H1 (cell line): ENCODE measurements at regions not wholly inside any gene's neighbourhood (a gene's known extent, or its start where the extent isn't known, plus 50 kb on each side); places are given as distances from the start of the nearest gene placed in this dataset.

Experiments used
- CTCF ChIA-PET: fragments of 300-600 bp; sonication (Branson Sonifier 250); formaldehyde crosslinking; loops from one replicate; lab custom pipeline; 2021; ENCODE audit not compliant: partially characterized antibody; lab: Charles Lee
- POLR2A ChIA-PET: fragments of 300-600 bp; sonication (Branson Sonifier 250); formaldehyde crosslinking; loops from one replicate; lab custom pipeline; 2021; ENCODE audit warnings: inconsistent platforms; ENCODE audit not compliant: partially characterized antibody; lab: Charles Lee
- DNase-seq, 2 experiments: peaks; one replicate each; pipeline versions ENCODE4 v3.0.0 to v3.0.0-alpha.2; 2010 to 2022; ENCODE audit warnings: low spot score in 2 of 2, low read depth in 1 of 2, mixed read lengths in 1 of 2
- FAIRE-seq: peaks from 2 replicates; lab custom pipeline; 2011; peaks lifted over from hg19 to GRCh38; lab: Jason Lieb, UNC
- H2AFZ ChIP-seq: 2 replicates; pipeline ENCODE4 v1.8.1; 2012; ENCODE audit warnings: low read length, inconsistent platforms
- H2AK5ac ChIP-seq: 2 replicates; pipeline ENCODE4 v1.6.1; 2013; ENCODE audit warnings: low read depth, low read length
- H2BK120ac ChIP-seq: replicated peaks from 2 replicates; pipeline ENCODE3; 2013; ENCODE audit warnings: low read depth, low read length, inconsistent platforms
- H2BK12ac ChIP-seq: 2 replicates; pipeline ENCODE4 v1.6.1; 2013; ENCODE audit warnings: low read depth, low read length
- H2BK15ac ChIP-seq: 2 replicates; pipeline ENCODE4 v1.6.1; 2013; ENCODE audit warnings: low read length
- H2BK20ac ChIP-seq: 2 replicates; pipeline ENCODE4 v1.6.1; 2013; ENCODE audit warnings: low read length
- H2BK5ac ChIP-seq: 2 replicates; pipeline ENCODE4 v1.6.1; 2013; ENCODE audit warnings: low read depth, low read length
- H3K14ac ChIP-seq: 2 replicates; pipeline ENCODE4 v1.6.1; 2013; ENCODE audit warnings: inconsistent platforms; ENCODE audit not compliant: insufficient read length
- H3K18ac ChIP-seq: 2 replicates; pipeline ENCODE4 v1.6.1; 2013; ENCODE audit warnings: low read length; ENCODE audit errors: extremely low read depth
- H3K23ac ChIP-seq: 2 replicates; pipeline ENCODE4 v1.6.1; 2013; ENCODE audit warnings: inconsistent platforms; ENCODE audit not compliant: insufficient read length
- H3K23me2 ChIP-seq: 2 replicates; pipeline ENCODE4 v1.6.1; 2013; ENCODE audit warnings: low read depth, low read length
- H3K27ac ChIP-seq: 2 replicates; pipeline ENCODE4 v1.6.1; 2011; ENCODE audit warnings: low read depth, low read length, inconsistent platforms
- H3K27me3 ChIP-seq, 4 experiments: replicated peaks in 1 of 4; 1 replicate in 1 of 4; 2 replicates in 3 of 4; pipeline versions ENCODE4 v1.6.1 to v1.8.1; 2011 to 2013; ENCODE audit warnings: low read length in 3 of 4, mild to moderate bottlenecking in 3 of 4, inconsistent platforms in 2 of 4, mixed read lengths in 2 of 4, moderate library complexity in 1 of 4; ENCODE audit not compliant: control insufficient read depth in 3 of 4, insufficient read depth in 3 of 4; ENCODE audit errors: extremely low read depth in 1 of 4
- H3K36me3 ChIP-seq, 4 experiments: 2 replicates each; pipeline versions ENCODE4 v1.6.1 to v1.8.1; 2011 to 2013; ENCODE audit warnings: mild to moderate bottlenecking in 4 of 4, low read length in 3 of 4, moderate library complexity in 2 of 4, control low read depth in 1 of 4, inconsistent platforms in 1 of 4; ENCODE audit not compliant: insufficient read depth in 4 of 4, control insufficient read depth in 2 of 4
- H3K4ac ChIP-seq: replicated peaks from 2 replicates; pipeline ENCODE3; 2013; ENCODE audit warnings: low read length, low read depth, mixed read lengths, inconsistent platforms; ENCODE audit not compliant: insufficient read length
- H3K4me1 ChIP-seq, 4 experiments: replicated peaks in 1 of 4; 1 replicate in 1 of 4; 2 replicates in 3 of 4; pipeline versions ENCODE4 v1.6.1 to v1.8.1; 2011 to 2013; ENCODE audit warnings: low read length in 3 of 4, inconsistent platforms in 2 of 4, mixed read lengths in 1 of 4; ENCODE audit not compliant: insufficient read depth in 4 of 4, control insufficient read depth in 3 of 4
- H3K4me2 ChIP-seq, 2 experiments: 2 replicates each; pipeline versions ENCODE4 v1.6.1 to v1.8.1; 2011 to 2013; ENCODE audit warnings: low read depth in 2 of 2, low read length in 2 of 2, control low read depth in 1 of 2, inconsistent platforms in 1 of 2, mild to moderate bottlenecking in 1 of 2; ENCODE audit not compliant: insufficient read depth in 1 of 2
- H3K4me3 ChIP-seq, 4 experiments: fragments of 200-600, 300-600 bp in 1 of 4; sonication (generic), shearing (Covaris generic), sonication (Bioruptor Twin) in 1 of 4; 2 replicates each; pipeline versions ENCODE4 v1.5.1 to v1.8.1; 2011 to 2016; ENCODE audit warnings: low read length in 4 of 4, low read depth in 3 of 4, control low read depth in 2 of 4, inconsistent platforms in 2 of 4, mild to moderate bottlenecking in 2 of 4, mixed read lengths in 1 of 4, moderate library complexity in 1 of 4; ENCODE audit not compliant: insufficient read depth in 2 of 4; ENCODE audit errors: extremely low read depth in 1 of 4
- H3K56ac ChIP-seq: replicated peaks from 2 replicates; pipeline ENCODE3; 2013; ENCODE audit warnings: low read depth, mild to moderate bottlenecking, mixed read lengths, low read length, inconsistent platforms; ENCODE audit not compliant: insufficient read length
- H3K79me1 ChIP-seq: 2 replicates; pipeline ENCODE4 v1.6.1; 2013; ENCODE audit warnings: low read depth, low read length, control low read depth
- H3K79me2 ChIP-seq, 2 experiments: 2 replicates each; pipeline versions ENCODE4 v1.6.1 to v1.8.1; 2012 to 2013; ENCODE audit warnings: low read length in 2 of 2, mild to moderate bottlenecking in 2 of 2, inconsistent platforms in 1 of 2; ENCODE audit not compliant: insufficient read depth in 2 of 2, control insufficient read depth in 1 of 2
- H3K9ac ChIP-seq, 4 experiments: replicated peaks in 1 of 4; 1 replicate in 1 of 4; 2 replicates in 3 of 4; pipeline versions ENCODE4 v1.6.1 to v1.8.1; 2011 to 2013; ENCODE audit warnings: low read depth in 3 of 4, low read length in 3 of 4, control low read depth in 2 of 4, mild to moderate bottlenecking in 2 of 4, moderate library complexity in 2 of 4, inconsistent platforms in 1 of 4; ENCODE audit errors: extremely low read depth in 1 of 4
- H3K9me3 ChIP-seq, 2 experiments: 2 replicates each; pipeline versions ENCODE4 v1.6.1 to v1.8.1; 2012 to 2013; ENCODE audit warnings: mild to moderate bottlenecking in 2 of 2, moderate library complexity in 2 of 2, control low read depth in 1 of 2, inconsistent platforms in 1 of 2, low read depth in 1 of 2, low read length in 1 of 2, mixed read lengths in 1 of 2; ENCODE audit not compliant: insufficient read depth in 2 of 2
- H4K20me1 ChIP-seq, 2 experiments: replicated peaks in 1 of 2; 2 replicates each; pipeline versions ENCODE3 to v1.8.1; 2011 to 2013; ENCODE audit warnings: inconsistent platforms in 2 of 2, low read length in 2 of 2, mild to moderate bottlenecking in 1 of 2; ENCODE audit not compliant: insufficient read depth in 2 of 2, control insufficient read depth in 1 of 2
- H4K5ac ChIP-seq: 2 replicates; pipeline ENCODE4 v1.6.1; 2013; ENCODE audit warnings: low read length, low read depth, mixed read lengths, inconsistent platforms; ENCODE audit not compliant: insufficient read length
- H4K8ac ChIP-seq: 2 replicates; pipeline ENCODE4 v1.8.0; 2013; ENCODE audit warnings: mild to moderate bottlenecking, moderate library complexity, low read length, inconsistent platforms; ENCODE audit not compliant: insufficient read depth; ENCODE audit errors: extremely low read depth
- H4K91ac ChIP-seq: replicated peaks from 2 replicates; pipeline ENCODE3; 2013; ENCODE audit warnings: low read length, mixed read lengths, inconsistent platforms; ENCODE audit not compliant: insufficient read length
- MAFK ChIP-seq: IDR thresholded peaks from 2 replicates; pipeline ENCODE4 v1.6.1; 2012; ENCODE audit warnings: low read depth, mild to moderate bottlenecking, improper control_type of control experiment, low read length
- RBBP5 ChIP-seq: IDR thresholded peaks from 2 replicates; pipeline ENCODE4 v1.7.1; 2012; ENCODE audit warnings: low read depth, mild to moderate bottlenecking, inconsistent platforms, low read length, moderate library complexity, borderline replicate concordance
- WGBS, 2 experiments: shearing (Covaris generic) in 1 of 2; methylation state at CpG; one replicate each; pipeline versions ENCODE4 v1.1.6 to v1.1.7; 2013 to 2015; ENCODE audit warnings: low lambda C conversion rate in 2 of 2, mixed read lengths in 2 of 2, inconsistent platforms in 1 of 2, low coverage in 1 of 2, missing lambda C conversion rate in 1 of 2; ENCODE audit not compliant: insufficient replicate concordance in 2 of 2, insufficient coverage in 1 of 2, insufficient read length in 1 of 2; ENCODE audit errors: extremely low coverage in 1 of 2, missing lambda C conversion rate in 1 of 2; 5-methylcytosine and 5-hydroxymethylcytosine counted together

GRCh38 chr2:41527525-41528323 is 520.1 kb upstream of the PKDCC start:
- CTCF ChIA-PET = interaction anchor here (0.9 to 1.5 kb wide), 2 partner anchors 63 to 111 kb away, joined by 3 read pairs; no protein-coding TSS in a partner anchor
- no peak overlapping the region for H3K14ac ChIP-seq
- no peak overlapping the region for H2AK5ac ChIP-seq
- no peak overlapping the region for H3K27ac ChIP-seq
- no peak overlapping the region for H3K4me2 ChIP-seq
- no peak overlapping the region for H3K56ac ChIP-seq
- H3K23ac ChIP-seq = no peak overlapping the region
- H3K4me1 ChIP-seq = no peaks in the 10 kb centered on the region
- TF ChIP-seq RBBP5 (no peak), MAFK (peak; percentile 26; the same call in 1 of the 2 replicates)
- no peak overlapping the region for H4K91ac ChIP-seq
- no peak overlapping the region for H3K9ac ChIP-seq
- FAIRE-seq (no peak), DNase-seq (no peak)
- no peak overlapping the region for H2AFZ ChIP-seq
- no peak overlapping the region for H3K18ac ChIP-seq
- POLR2A ChIA-PET = no interaction called here
- 90% methylated on average over 6 of the region's 6 CpGs; no CpG with 5 or more reads in 1 of the 2 experiments for WGBS, 2 experiments
- H3K79me2 ChIP-seq = no peaks in the 10 kb centered on the region
- no peaks in the 10 kb centered on the region for H3K27me3 ChIP-seq
- no peaks in the 10 kb centered on the region for H3K36me3 ChIP-seq
- H2BK5ac ChIP-seq = no peak overlapping the region
- H2BK20ac ChIP-seq = no peak overlapping the region
- H2BK120ac ChIP-seq = no peak overlapping the region
- no peak overlapping the region for H3K4ac ChIP-seq
- H3K79me1 ChIP-seq = no peaks in the 10 kb centered on the region
- no peak overlapping the region for H4K8ac ChIP-seq
- H3K23me2 ChIP-seq = no peaks in the 10 kb centered on the region; the same call in 1 of the 2 replicates
- H4K5ac ChIP-seq = no peak overlapping the region
- no peak overlapping the region for H2BK15ac ChIP-seq
- H4K20me1 ChIP-seq = no peaks in the 10 kb centered on the region
- peaks cover 0 to 3% of the 10 kb centered on the region in 2 experiments; a peak in 1 of 4 replicates for H3K9me3 ChIP-seq
- H2BK12ac ChIP-seq = no peak overlapping the region
- no peak overlapping the region for H3K4me3 ChIP-seq
